HG02884 (cell line): ENCODE measurements at regions not wholly inside any gene's neighbourhood (a gene's known extent, or its start where the extent isn't known, plus 50 kb on each side); places are given as distances from the start of the nearest gene placed in this dataset.

Experiments
- ATAC-seq: cut with Tn5 transposase; IDR thresholded peaks from one replicate; pipeline ENCODE4 v1.9.1; 2021; ENCODE audit warnings: mild to moderate bottlenecking, moderate library complexity; ENCODE audit not compliant: unreplicated experiment

- ATAC-seq = no peak
These were observed 172.5 kb downstream of the ANKRD50 start for GRCh38 chr4:124540014-124540413.

DNA sequence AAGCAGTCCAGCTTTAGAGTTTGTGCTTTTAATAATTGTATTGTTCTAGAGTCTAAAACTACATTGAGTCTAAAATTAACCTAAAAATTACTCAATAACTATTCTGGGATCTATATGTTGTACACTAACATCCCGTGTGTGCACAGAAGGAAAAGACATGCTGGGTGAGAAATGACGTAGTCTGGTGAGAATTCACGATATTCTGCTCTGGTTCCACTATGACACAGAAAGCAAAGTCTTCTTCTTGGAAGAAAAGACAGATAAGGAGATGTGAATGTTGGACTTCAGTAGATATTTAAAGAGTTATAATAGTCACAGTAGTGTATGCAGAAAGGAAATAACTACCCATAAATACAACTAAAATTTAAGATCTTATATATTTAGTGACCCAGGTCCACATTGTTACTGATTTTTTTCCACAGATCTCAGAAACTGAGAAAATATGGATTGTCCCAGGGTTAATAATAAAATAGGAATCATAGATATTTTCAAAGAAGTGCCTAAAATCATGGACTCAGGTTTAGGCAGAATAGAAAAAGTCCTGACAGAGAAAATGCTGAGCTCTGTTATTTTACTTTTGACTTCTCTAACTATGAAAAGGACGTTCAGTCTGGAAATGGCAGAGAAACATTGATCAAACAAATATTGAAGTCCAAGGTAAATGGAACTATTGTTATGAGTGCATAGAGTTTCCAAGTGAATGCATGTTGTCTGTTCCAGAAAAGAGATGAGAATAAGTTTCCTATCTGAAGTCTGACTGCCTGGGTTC is 170.7 kb downstream of the ANKRD50 start:
- ATAC-seq = no peak

- ATAC-seq = no peak
These were observed 156.6 kb downstream of the ANKRD50 start for GRCh38 chr4:124555959-124556358.

GRCh38 chr4:124564121-124564520 is 148.4 kb downstream of the ANKRD50 start:
- no peak for ATAC-seq

GRCh38 chr4:124565371-124565770 is 147.2 kb downstream of the ANKRD50 start:
- ATAC-seq = no peak

DNA sequence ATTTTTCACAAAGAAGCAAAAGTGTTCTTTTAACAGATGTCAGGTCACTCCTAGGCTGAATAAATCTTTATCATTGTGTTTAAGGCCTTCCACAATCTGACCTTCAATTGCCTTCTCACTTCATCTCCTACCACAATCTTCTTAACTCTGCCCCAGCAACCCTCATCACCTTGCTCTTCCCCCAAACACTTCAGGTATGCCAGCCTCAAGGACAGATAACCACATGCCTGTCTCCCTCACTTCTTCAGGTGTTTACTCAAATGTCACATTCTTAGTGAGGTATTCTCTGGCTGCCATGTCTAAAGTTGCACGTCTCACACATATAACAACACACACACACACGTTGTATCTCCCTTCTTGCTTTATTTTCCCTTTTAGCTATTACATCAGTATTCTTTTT is 146.5 kb downstream of the ANKRD50 start:
- ATAC-seq = no peak

GRCh38 chr4:124573056-124573455 is 139.5 kb downstream of the ANKRD50 start:
- no peak for ATAC-seq

GRCh38 chr4:124579896-124580295 is 132.6 kb downstream of the ANKRD50 start:
- no peak for ATAC-seq

DNA sequence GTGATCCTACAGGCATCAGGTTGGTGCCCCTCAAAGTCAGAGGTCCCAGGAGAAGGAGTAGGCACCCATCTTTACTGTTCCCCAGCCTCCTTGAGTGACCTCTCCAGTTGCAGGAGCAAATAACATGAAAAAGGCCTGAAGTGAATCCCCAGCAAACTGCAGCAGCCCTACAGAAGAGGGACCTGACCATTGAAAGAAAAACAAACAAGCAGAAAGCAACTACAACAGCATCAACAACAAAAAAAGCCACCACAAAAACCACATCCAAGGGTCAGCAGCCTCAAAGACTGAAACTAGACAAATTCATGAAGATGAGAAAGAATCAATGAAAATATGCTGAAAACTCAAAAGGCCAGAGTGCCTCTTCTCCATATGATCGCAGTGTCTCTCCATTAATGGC is 128.7 kb downstream of the ANKRD50 start:
- ATAC-seq = no peak

- ATAC-seq = no peak
These were observed 122.7 kb downstream of the ANKRD50 start for GRCh38 chr4:124589786-124590185.

DNA sequence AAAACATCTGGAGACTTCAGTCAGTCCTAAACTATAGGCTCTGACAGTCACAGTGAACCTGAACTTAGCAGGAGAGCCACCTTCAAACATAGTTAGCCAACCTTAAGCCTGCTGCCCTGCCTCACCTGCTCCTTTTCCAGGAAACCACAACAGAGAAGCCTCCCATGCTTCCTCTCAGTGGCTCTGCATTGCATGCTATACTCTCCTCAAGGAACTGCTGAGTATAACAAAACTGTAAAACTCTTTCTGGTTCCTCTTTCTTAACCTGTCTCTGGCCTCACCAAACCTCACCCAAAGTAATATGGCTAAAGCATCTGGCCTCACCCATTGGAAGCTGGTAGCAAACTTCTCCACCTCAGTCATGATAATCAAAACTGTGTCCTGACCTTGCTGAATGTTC is 122.1 kb downstream of the ANKRD50 start:
- no peak for ATAC-seq

GRCh38 chr4:124591637-124592036 is 120.9 kb downstream of the ANKRD50 start:
- ATAC-seq = no peak

GRCh38 chr4:124593494-124593893 is 119.0 kb downstream of the ANKRD50 start:
- no peak for ATAC-seq

DNA sequence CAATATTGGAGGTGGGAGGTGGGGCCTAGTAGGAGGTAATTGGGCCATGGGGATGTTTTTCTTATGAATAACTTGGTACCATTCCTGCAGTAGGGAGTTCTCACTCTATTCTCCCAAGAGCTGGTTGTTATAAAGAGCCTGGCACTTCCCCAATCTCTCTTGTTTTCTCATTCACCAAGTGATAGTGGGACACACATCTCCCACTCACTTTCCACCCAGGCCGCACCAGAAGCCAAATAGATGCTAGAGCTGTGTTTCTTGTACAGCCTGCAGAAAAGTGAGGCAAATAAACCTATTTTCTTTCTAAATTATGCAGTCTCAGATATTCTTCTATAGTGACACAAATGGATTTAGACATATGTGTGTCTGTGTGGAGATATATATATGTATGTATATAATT is 117.6 kb downstream of the ANKRD50 start:
- ATAC-seq = no peak

DNA sequence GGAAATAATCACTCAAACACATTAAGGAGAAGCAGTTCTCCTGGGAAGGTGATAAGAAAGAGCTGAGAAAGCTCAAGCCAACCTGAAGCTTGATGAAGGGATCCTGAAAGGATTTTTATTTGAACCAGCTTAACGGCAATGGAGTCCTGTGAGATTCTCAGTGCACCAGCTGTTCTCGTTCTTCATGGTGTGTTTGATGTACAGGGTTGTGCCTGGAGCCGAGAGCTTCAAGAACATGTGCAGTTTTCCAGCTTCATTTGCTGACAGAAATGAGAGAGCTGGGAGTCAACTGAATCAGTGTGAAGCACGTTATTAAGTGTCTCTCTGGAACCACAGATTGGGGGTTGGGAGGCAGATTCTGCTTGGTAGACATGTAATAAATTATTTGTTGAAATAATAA is 115.7 kb downstream of the ANKRD50 start:
- ATAC-seq = no peak

GRCh38 chr4:124610211-124610610 is 102.3 kb downstream of the ANKRD50 start:
- no peak for ATAC-seq
